ENCODE measurements at regions not wholly inside any gene's neighbourhood (a gene's known extent, or its start where the extent isn't known, plus 50 kb on each side); places are given as distances from the start of the nearest gene placed in this dataset.

DNA sequence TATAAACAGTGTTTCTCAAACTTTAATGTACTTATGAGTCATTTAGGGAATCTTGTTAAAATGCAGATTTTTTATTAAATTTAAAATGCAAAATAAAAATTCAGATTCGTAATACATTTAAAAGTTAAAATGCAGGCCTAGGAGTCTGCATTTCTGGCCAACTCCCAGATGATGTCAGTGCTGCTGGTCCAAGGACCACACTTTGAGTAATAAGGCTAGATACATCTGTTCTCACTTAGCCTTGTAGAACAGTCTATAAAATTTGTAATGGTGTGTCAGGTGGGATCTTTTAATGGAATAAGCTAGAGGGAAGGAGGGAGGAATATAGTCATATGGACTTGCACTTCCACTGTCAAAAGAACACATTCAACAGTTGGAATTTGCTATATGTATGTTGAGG is 295.6 kb upstream of the BMP2 start:
- Histone ChIP-seq H3K9me3 (no peaks in the 10 kb centered on the region), H3K4me1 (no peaks in the 10 kb centered on the region), H3K36me3 (no peaks in the 10 kb centered on the region), H3K27ac (no peak overlapping the region), H3K27me3 (no peaks in the 10 kb centered on the region), H3K4me3 (no peak overlapping the region)
- intact Hi-C loops (cut with DNase I) = no loop called here
- TF ChIP-seq, protein P1, sequence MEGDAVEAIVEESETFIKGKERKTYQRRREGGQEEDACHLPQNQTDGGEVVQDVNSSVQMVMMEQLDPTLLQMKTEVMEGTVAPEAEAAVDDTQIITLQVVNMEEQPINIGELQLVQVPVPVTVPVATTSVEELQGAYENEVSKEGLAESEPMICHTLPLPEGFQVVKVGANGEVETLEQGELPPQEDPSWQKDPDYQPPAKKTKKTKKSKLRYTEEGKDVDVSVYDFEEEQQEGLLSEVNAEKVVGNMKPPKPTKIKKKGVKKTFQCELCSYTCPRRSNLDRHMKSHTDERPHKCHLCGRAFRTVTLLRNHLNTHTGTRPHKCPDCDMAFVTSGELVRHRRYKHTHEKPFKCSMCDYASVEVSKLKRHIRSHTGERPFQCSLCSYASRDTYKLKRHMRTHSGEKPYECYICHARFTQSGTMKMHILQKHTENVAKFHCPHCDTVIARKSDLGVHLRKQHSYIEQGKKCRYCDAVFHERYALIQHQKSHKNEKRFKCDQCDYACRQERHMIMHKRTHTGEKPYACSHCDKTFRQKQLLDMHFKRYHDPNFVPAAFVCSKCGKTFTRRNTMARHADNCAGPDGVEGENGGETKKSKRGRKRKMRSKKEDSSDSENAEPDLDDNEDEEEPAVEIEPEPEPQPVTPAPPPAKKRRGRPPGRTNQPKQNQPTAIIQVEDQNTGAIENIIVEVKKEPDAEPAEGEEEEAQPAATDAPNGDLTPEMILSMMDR (IDR thresholded peaks at IDR 0.05) = no peak
- no peak for DNase-seq (ENCODE audit: low spot score in 2 of 2)

DNA sequence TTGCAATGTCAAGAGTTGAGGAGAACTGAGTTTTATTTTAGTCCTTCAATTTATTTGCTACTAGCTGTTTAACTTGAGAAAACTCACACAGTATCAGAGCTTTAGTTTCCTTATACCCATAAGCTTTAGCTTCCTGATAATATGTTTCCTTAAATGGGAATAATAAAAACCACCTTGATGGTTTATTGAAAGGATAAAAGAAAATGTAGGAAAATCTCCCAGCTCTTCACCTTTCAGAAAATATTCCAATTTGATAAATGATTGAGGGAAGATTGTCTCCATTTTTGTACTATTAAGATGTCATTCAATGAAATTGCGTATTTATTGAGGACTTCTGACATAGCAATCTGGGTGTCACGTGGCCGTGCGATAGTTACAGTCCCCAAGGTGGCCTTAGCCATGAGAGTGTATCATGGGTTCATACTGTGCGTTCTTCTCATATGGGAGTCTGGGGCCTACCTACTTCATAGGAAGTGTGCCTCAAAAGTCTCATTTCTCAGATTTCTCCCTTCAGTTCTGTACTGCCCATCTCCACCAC is 296.3 kb upstream of the BMP2 start:
- Histone ChIP-seq H3K27ac (no peak overlapping the region), H3K36me3 (no peaks in the 10 kb centered on the region), H3K4me3 (no peak overlapping the region), H3K4me1 (no peaks in the 10 kb centered on the region), H3K27me3 (no peaks in the 10 kb centered on the region), H3K9me3 (no peaks in the 10 kb centered on the region)
- no peak for DNase-seq (ENCODE audit: low spot score in 2 of 2)
- TF ChIP-seq, protein P1 (IDR thresholded peaks at IDR 0.05) = no peak
- intact Hi-C loops (cut with DNase I) = no loop called here

DNA sequence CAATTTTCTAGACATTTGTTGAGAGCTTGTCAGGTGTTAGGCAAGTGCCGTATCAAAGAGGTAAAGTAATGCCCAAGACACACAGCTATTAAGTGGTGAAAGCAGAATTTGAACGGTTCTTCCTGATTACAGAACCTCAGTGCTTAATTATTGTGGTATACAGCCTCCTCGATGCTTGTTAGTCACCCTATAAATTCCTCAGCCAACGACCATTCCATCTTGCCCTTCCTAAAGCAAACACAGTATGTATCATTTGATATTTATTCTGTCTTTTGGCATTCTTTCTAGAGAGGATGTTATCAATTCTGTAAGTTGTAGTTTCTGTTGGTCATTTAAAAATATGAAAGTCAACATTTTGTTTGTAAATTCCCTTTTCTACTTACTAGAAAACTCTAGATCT is 297.8 kb upstream of the BMP2 start:
- no peak for DNase-seq (ENCODE audit: low spot score in 2 of 2)
- intact Hi-C loops (cut with DNase I) = no loop called here
- Histone ChIP-seq H3K4me3 (no peak overlapping the region), H3K27ac (no peak overlapping the region), H3K9me3 (no peaks in the 10 kb centered on the region), H3K36me3 (no peaks in the 10 kb centered on the region), H3K27me3 (no peaks in the 10 kb centered on the region), H3K4me1 (no peaks in the 10 kb centered on the region)
- TF ChIP-seq, protein P1 (IDR thresholded peaks at IDR 0.05) = no peak

DNA sequence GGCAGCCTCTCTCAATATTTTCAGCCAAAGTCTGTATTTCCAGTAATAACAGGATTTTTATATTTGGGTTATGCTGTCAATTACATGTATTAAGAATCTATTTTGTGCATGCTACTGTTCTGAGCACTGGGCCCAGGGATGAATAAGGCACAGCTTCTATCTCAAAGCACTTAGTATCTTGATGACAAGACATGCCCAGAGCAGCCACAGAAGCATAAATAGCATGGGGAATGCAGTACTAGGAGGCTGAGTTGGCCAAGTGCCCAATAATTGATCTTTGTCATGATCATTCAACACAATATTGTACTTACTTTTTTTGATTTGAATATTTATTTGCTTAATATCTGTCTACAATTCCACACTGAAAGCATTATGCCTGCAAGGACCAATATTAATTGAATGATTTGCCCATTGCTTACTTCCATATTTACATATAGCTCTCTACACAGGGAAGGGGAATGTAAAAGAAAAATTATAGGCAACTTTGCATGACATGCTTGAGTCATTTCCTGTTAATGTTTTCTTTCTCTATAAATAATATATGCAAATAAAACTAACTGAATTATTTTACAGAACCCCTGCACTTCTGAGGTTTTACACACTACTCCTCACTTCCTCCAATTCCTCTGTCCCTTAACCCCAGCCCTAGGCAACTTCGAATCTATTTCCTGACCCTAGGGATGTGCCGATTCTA is 298.9 kb upstream of the BMP2 start:
- Histone ChIP-seq H3K27ac (no peak overlapping the region), H3K4me1 (no peaks in the 10 kb centered on the region), H3K27me3 (no peaks in the 10 kb centered on the region), H3K36me3 (no peaks in the 10 kb centered on the region), H3K4me3 (no peak overlapping the region), H3K9me3 (no peaks in the 10 kb centered on the region)
- no peak for DNase-seq (ENCODE audit: low spot score in 2 of 2)
- TF ChIP-seq, protein P1 (IDR thresholded peaks at IDR 0.05) = no peak
- intact Hi-C loops (cut with DNase I) = no loop called here

DNA sequence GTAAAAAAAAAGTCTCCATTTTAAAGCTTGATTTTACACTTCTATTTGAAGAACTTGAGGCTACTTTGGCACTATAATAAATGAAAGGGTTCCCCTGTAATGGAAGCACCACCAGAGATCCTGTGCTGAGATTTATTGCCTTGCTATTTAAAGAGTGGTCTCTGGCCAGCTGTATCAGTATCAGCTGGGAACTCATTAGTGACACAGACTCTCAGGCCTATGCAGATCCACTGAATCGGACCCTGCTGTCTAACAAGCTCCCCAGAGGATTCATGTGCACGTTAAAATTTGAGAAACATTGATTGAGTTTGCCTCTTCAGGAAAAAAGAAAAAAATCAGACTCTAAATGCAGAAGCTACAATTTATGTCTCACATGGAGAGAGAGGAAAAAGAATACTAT is 299.9 kb upstream of the BMP2 start:
- Histone ChIP-seq H3K4me3 (no peak overlapping the region), H3K27me3 (no peaks in the 10 kb centered on the region), H3K9me3 (no peaks in the 10 kb centered on the region), H3K4me1 (no peaks in the 10 kb centered on the region), H3K36me3 (no peaks in the 10 kb centered on the region), H3K27ac (no peak overlapping the region)
- DNase-seq (ENCODE audit: low spot score in 2 of 2) = no peak
- TF ChIP-seq, protein P1 (IDR thresholded peaks at IDR 0.05) = no peak
- intact Hi-C loops (cut with DNase I) = no loop called here
